Inflammatory macrophage treated with lipopolysaccharide for 1 hour (primary cell): ENCODE measurements at regions not wholly inside any gene's neighbourhood (a gene's known extent, or its start where the extent isn't known, plus 50 kb on each side); places are given as distances from the start of the nearest gene placed in this dataset.

Source experiments
- DNase-seq, 2 donors: peaks; one replicate each; pipeline ENCODE4 v3.0.0-alpha.2; 2020 to 2022

DNA sequence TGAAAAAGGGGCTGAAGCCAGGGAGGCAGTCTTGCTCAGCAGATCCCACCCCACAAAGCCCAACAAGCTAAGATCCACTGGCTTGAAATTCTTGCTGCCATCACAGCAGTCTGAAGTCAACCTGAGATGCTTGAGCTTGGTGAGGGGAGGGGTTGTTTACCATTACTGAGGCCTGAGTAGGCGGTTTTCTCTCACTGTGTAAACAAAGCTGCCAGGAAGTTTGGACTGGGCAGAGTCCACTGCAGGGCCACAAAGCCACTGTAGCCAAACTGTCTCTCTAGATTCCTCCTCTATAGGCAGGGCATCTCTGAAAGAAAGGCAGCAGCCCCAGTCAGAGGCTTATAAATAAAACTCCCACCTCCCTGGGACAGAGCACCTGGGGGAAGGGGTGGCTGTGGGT lies 746.1 kb upstream of the LRRC4C start:
- DNase-seq: no peak

DNA sequence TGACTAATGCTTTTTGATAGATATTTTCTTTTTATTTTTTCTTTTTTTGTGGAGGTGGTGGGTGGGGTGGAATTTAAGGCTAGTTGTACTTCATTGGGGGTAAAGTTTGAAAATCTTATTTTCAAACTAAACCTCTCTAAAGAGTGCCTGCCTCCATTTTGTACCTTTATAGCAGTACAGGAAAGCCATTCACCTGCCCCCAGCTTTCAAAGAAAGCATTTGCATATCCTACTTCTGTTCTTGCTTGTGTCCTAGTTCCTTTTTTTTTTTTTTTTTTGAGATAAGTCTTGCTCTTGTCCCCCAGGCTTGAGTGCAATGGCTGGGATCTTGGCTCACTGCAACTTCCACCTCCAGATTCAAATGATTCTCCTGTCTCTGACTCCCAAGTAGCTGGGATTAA lies 766.2 kb upstream of the LRRC4C start:
- DNase-seq: no peak

GRCh38 chr11:42232673-42233072 lies 773.2 kb upstream of the LRRC4C start:
- no peak for DNase-seq

GRCh38 chr11:42234451-42234951 lies 775.0 kb upstream of the LRRC4C start:
- no peak for DNase-seq

DNA sequence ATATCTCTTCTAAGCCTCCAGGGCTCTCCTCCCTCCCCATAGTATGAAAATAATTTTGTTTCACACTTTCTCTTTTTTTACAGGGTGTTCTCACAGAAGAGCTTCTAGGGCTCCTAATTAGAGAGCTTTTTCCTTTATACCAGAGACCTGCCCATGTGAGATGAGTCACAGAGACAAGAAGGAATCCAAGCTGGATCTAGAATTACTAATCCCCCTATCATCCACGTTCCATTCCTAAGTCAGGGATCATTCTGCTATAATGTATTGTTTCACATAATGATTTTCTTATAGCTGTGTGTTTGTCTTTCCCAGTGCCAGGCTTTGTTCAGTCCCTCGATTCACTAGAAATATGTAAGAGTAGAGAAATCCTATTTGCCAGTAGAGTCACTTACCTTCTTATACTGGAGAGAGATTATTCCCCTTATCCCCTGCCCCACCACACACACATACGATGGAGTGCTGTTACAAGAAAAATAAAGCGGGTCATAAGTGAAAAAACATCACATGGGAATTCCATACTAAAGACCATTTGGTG lies 778.3 kb upstream of the LRRC4C start:
- no peak for DNase-seq

GRCh38 chr11:42239188-42239587 lies 779.7 kb upstream of the LRRC4C start:
- DNase-seq: no peak

- DNase-seq: no peak
Measured at GRCh38 chr11:42243385-42243784, 783.9 kb upstream of the LRRC4C start.

DNA sequence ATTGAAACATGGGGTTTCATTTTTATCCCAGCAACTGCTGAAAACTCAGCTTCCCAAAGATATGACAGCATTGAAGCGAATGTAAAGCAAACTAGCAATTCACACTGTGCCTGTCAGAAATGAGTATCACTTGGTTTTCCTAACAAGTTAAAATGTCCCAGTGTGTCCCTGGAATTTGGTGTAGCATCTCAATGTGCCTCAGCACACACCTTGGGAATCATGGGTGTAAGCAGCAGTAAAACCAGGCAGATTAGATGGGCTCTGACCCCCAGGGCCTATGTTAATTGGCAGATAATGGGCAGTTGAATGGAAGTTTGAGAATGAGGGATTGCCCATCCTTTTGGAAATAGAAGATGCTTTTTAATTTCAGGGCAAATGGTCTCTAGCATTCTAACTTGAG lies 784.9 kb upstream of the LRRC4C start:
- no peak for DNase-seq

DNA sequence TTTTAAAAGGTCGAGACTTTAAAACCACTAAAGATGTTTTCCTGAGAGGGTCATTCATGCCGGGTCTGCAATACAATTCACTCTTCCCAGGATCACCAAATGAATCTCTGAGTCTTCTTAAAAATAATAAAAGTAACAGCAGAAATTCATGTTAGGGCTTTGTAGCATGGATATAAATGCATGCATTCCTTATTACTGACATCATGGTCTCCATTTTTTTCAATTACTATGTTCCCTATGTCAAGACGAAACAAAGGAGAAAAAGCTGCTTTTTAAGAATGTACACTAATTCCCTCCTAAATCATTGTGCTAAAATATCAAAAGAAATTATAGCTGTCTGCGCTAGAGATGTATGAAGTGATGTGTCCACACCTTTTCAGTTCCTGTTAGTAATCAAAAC lies 789.9 kb upstream of the LRRC4C start:
- no peak for DNase-seq

DNA sequence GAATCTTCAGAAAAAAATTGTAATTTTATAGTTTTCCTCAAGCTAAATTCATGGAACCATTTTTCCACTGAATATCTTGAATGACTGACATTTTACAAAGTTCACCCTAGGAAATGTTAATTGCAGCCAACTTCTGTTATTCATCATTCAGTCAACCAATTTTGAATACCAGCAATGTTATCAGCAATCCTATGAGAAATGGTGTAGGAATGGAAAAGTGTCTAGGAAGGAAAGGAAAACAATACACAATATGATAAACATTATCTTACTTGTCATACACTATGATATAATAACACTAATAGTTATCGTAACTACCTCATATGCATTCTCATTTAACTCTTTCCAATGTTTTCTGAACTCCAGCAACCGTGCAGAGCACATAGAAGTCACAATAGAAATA lies 790.5 kb upstream of the LRRC4C start:
- no peak for DNase-seq

DNA sequence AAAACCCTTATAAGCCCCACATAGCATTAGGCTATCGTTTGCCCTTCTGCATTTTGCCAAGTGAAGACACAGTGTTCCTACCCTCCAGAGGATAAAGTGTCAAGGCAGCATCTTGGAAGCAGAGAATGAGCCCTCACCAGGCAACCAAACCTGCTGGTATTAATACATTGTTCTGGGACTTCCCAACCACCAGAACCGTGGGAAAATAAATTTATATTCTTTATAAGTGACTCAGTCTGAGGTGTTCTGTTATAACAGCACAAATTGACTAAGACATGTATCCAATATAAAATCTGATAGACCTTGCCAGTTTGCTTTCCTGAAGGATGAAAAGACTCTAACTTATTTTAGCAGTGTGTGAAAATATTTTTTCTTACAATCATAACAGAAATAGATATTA lies 792.5 kb upstream of the LRRC4C start:
- DNase-seq: no peak

DNA sequence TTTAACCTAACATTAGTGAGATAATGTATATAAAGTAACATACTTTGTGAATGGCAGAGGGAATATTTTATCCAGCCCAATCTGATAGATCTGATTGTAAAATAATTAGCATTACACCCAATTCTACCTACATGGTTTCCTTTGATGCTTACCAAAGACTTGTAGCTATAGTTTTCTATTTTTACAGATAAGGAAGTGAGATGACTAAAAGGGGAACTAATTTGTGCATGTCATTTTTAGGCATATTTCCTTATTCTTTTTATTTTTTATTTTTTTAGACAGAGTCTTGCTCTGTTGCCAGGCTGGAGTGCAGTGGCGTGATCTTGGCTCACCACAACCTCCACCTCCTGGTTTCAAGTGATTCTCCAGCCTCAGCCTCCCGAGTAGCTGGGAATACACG lies 793.7 kb upstream of the LRRC4C start:
- DNase-seq: no peak

- no peak for DNase-seq
Measured at GRCh38 chr11:42255906-42256305, 796.5 kb upstream of the LRRC4C start.

DNA sequence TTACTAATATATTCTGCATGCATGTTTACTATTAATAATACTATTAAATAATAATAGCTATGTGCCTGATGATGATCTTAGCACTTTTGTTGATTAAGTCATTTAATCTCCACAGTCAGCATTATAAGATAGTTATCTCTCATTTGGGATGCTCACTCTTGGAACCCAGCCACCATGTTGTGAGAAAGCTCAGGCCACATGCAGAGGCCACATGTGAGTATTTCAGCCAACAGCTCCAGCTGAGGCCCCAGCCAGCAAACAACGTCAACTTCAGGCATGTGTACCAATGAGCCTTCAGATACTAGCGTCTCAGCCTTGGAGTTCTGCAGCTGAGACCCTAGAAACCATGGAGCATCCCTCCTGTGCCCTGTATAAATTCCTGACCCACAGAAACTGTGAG lies 798.1 kb upstream of the LRRC4C start:
- DNase-seq: no peak

DNA sequence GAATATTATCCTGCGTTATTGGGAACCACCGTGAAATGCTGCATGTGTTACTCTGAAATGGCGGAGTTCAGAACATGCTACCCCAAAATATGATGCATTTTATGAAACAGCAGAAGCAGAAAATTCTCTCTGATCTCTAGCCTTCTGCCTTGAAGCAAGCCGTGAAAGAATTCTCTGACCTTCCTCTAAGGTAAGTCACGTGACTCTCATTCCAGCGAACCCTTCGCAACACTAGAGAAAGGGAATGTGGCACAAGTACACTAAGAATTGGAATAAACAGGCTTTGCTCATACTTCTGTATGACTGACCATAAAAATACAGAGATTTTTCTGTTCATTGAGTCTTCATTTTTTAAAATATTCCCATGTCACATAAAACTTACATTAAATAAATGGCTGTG lies 805.6 kb upstream of the LRRC4C start:
- no peak for DNase-seq

DNA sequence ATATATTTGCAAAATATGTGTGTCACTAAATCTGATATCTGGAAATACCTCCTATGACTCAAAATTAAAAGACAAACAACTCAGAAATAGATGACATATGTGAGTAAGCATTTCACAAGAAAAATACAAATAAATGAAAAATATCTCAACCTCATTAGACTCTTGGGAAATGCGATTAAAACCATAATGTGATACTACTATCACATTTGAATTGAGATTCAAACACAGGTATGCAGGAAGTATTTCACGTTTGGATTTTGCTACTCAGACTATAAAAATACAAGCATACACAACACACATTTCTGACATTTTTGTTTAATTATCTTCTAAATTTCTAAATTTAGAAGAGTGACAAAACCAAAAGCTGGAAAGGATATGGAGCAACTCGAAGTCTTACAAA lies 811.9 kb upstream of the LRRC4C start:
- DNase-seq: no peak

DNA sequence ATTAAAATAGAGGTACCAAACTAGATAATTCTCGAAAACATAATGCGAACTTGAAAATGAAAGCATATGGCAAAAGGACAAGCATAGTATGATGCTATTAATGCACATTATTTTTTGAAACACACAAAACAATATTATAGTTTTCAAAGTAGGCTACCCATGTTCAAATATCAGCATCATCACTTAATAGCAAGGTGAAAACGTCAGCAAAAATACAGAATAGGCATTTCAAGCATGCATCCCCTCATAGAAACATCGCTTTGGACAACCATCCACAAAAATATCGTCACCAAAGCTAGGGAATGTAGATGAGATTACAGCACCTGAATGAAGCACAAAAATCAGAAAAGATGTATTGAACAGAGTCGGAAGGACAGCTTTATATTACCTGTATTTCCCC lies 814.5 kb upstream of the LRRC4C start:
- DNase-seq: no peak

GRCh38 chr11:42296910-42297309 lies 837.5 kb upstream of the LRRC4C start:
- no peak for DNase-seq

DNA sequence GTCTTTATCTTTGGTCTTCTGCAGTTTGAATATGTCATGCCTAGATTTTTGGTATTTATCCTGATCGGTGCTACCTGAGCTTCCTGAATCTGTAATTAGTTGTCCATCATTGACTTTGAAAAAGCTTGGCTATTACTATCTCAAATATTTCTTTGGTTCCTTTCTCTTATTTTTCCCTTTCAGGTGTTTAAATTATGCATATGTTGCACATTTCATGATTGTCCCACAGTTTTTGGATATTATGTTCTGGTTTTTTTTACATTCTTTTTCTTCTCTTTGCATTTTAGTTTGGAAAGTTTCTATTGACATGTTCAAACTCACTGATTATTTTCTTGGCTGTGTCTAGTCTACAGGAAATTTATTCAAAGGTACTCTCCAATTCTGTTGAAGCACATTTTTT lies 840.3 kb upstream of the LRRC4C start:
- DNase-seq: no peak

GRCh38 chr11:42301777-42302176 lies 842.3 kb upstream of the LRRC4C start:
- no peak for DNase-seq

GRCh38 chr11:42311514-42311913 lies 852.1 kb upstream of the LRRC4C start:
- no peak for DNase-seq

DNA sequence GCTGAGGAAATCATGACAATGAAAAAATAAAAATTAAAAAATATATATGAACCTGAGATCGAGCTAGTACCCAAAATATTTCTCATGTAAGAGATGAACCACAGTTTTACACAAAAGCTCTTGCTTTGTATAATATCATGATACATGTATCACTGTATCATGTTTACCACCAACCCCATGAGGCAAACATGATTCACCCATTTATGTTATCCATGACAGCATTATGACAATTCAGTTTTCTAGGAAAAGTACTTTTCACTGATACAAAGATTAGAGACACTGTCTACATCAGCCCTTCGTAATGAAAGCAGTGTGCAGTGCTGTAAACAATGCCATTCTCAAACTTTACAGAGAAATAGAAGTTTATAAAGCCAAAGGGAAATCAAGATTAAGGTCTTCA lies 852.5 kb upstream of the LRRC4C start:
- DNase-seq: no peak

DNA sequence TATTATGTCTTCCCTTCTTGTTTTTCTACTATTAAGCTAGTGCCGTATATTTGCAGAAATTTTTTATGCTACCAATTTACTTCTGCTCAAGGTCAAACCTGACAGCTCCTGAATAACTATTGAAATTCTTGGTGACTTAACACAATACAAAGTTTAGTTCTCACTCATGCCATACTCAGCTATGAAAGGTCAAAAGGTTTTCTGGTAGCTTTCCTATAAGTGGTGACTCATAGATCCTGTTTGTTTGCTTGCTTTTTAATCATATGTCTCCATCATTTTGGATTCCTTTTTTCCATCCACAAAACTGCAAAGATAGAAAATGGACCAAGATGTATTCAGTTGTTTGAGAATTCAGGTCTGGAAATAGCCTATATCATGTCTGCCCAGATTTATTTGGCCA lies 855.8 kb upstream of the LRRC4C start:
- DNase-seq: no peak

- no peak for DNase-seq
Measured at GRCh38 chr11:42315846-42316245, 856.4 kb upstream of the LRRC4C start.

- no peak for DNase-seq
Measured at GRCh38 chr11:42319921-42320320, 860.5 kb upstream of the LRRC4C start.
